ENCODE measurements at regions not wholly inside any gene's neighbourhood (a gene's known extent, or its start where the extent isn't known, plus 50 kb on each side); places are given as distances from the start of the nearest gene placed in this dataset.
"Not testable (repeated sequence)": the region's sequence is repeated elsewhere in the genome, so short reads cannot be mapped to it uniquely, and the experiment has no call there.

- CTCF ChIA-PET; intact Hi-C loops (cut with micrococcal nuclease; ENCODE audit: unreplicated experiment); POLR2A ChIA-PET: not testable (repeated sequence)
These were observed 113.7 kb upstream of the FBXL17 start for GRCh38 chr5:108495615-108496014.

GRCh38 chr5:108487951-108488350, 106.1 kb upstream of the FBXL17 start:
- TF ChIP-seq NR2C1 (IDR thresholded peaks at IDR 0.05) (no peak), BRCA1 (IDR thresholded peaks at IDR 0.05; ENCODE audit: low read depth, low read length) (no peak), NR2C2 (IDR thresholded peaks at IDR 0.05; ENCODE audit: borderline replicate concordance, control insufficient read depth, insufficient read length, low read depth) (no peak), BACH1 (IDR thresholded peaks at IDR 0.05; ENCODE audit: borderline replicate concordance) (no peak), IRF4 (IDR thresholded peaks at IDR 0.05; ENCODE audit: low read depth, low read length) (no peak), MYC (IDR thresholded peaks at IDR 0.05; ENCODE audit: insufficient read depth, insufficient read length, insufficient replicate concordance, low read length, severe bottlenecking) (no peak), NBN (IDR thresholded peaks at IDR 0.05) (no peak)
- DNase-seq (ENCODE audit: low read depth, low spot score) (no peak), ATAC-seq (no peak), FAIRE-seq (no peak)
- Histone ChIP-seq H3K79me2 (ENCODE audit: control insufficient read depth, insufficient read depth, low read length) (no peaks in the 10 kb centered on the region), H3K27me3 (replicated peaks in 1 of 2; ENCODE audit: control insufficient read depth in 2 of 2, insufficient read depth in 2 of 2, low read length in 1 of 2) (no peaks in the 10 kb centered on the region; a peak in 1 of 4 replicates), H3K36me3 (ENCODE audit: control insufficient read depth in 2 of 2, insufficient read depth in 2 of 2, low read length in 1 of 2) (no peaks in the 10 kb centered on the region), H3K4me2 (ENCODE audit: control insufficient read depth, insufficient read depth) (no peak overlapping the region), H2AFZ (ENCODE audit: control insufficient read depth, low read depth, low read length) (no peak overlapping the region), H3K9me3 (replicated peaks; ENCODE audit: control insufficient read depth, insufficient read depth, low read length) (no peaks in the 10 kb centered on the region), H3K4me3 (no peak overlapping the region), H3K4me1 (ENCODE audit: control insufficient read depth, insufficient read depth, low read length) (no peaks in the 10 kb centered on the region), H3K27ac (ENCODE audit: control insufficient read depth, insufficient read depth) (no peak overlapping the region), H4K20me1 (ENCODE audit: control insufficient read depth, insufficient read depth) (no peaks in the 10 kb centered on the region), H3K9ac (ENCODE audit: control insufficient read depth, insufficient read depth, low read length) (no peak overlapping the region)
- WGBS (ENCODE audit: insufficient coverage, insufficient replicate concordance, low lambda C conversion rate, missing lambda C conversion rate): 58% methylated on average over 3 of the region's 3 CpGs
- no TSS peak for BruUV-seq (replicated peaks)
- RAD21 ChIA-PET (ENCODE audit: unreplicated experiment): no interaction called here
- intact Hi-C loops (cut with micrococcal nuclease; ENCODE audit: unreplicated experiment): no loop called here
- POLR2A ChIA-PET: no interaction called here
- in situ Hi-C loops (cut with MboI): no loop called here
- SMC1A ChIA-PET (ENCODE audit: uncharacterized antibody, unreplicated experiment): no interaction called here
- CTCF ChIA-PET: no interaction called here

More at GRCh38 chr5:108495615-108496014, 113.7 kb upstream of the FBXL17 start:
- H3K4me1 ChIP-seq (ENCODE audit: control insufficient read depth, insufficient read depth, low read length); H3K4me3 ChIP-seq; FAIRE-seq; BruUV-seq (replicated peaks); H3K36me3 ChIP-seq (ENCODE audit: control insufficient read depth in 2 of 2, insufficient read depth in 2 of 2, low read length in 1 of 2); DNase-seq (ENCODE audit: low read depth, low spot score); H3K4me2 ChIP-seq (ENCODE audit: control insufficient read depth, insufficient read depth); H2AFZ ChIP-seq (ENCODE audit: control insufficient read depth, low read depth, low read length); H3K27me3 ChIP-seq (replicated peaks in 1 of 2; ENCODE audit: control insufficient read depth in 2 of 2, insufficient read depth in 2 of 2, low read length in 1 of 2); H3K9ac ChIP-seq (ENCODE audit: control insufficient read depth, insufficient read depth, low read length); H3K27ac ChIP-seq (ENCODE audit: control insufficient read depth, insufficient read depth); RAD21 ChIA-PET (ENCODE audit: unreplicated experiment); H3K9me3 ChIP-seq (replicated peaks; ENCODE audit: control insufficient read depth, insufficient read depth, low read length); H4K20me1 ChIP-seq (ENCODE audit: control insufficient read depth, insufficient read depth); in situ Hi-C loops (cut with MboI); ATAC-seq; H3K79me2 ChIP-seq (ENCODE audit: control insufficient read depth, insufficient read depth, low read length): not testable (repeated sequence)
- SMC1A ChIA-PET (ENCODE audit: uncharacterized antibody, unreplicated experiment): interaction anchor here (0.6 kb wide), 1 partner anchor 43 kb away, joined by 3 read pairs; no protein-coding TSS in a partner anchor
- WGBS (ENCODE audit: insufficient coverage, insufficient replicate concordance, low lambda C conversion rate, missing lambda C conversion rate): 42% methylated on average over 2 of the region's 3 CpGs

Data from GM12878 (cell line).